Prostate gland (tissue), 2 donors: ENCODE measurements at regions not wholly inside any gene's neighbourhood (a gene's known extent, or its start where the extent isn't known, plus 50 kb on each side); places are given as distances from the start of the nearest gene placed in this dataset.

ENCODE experiments used
- CTCF ChIP-seq, 4 experiments: fragments of 200-600 bp in 2 of 4; fragments of 450-650 bp in 2 of 4; sonication (generic) in 2 of 4; IDR thresholded peaks; 1 replicate in 3 of 4; 2 replicates in 1 of 4; pipeline ENCODE4 v1.5.1; 2016 to 2019; ENCODE audit warnings: antibody characterized with exemption in 4 of 4, mild to moderate bottlenecking in 2 of 4, moderate library complexity in 2 of 4
- POLR2AphosphoS5 ChIP-seq: sonication (generic); formaldehyde crosslinking; IDR thresholded peaks from one replicate; pipeline ENCODE4 v1.6.1; 2017; ENCODE audit warnings: antibody characterized with exemption

- TF ChIP-seq POLR2AphosphoS5 (no peak), CTCF (IDR thresholded peaks at IDR 0.05) (no peak)
Measured at GRCh38 chr11:29129844-29130243, 887.0 kb downstream of the KCNA4 start.
